ENCODE measurements at regions not wholly inside any gene's neighbourhood (a gene's known extent, or its start where the extent isn't known, plus 50 kb on each side); places are given as distances from the start of the nearest gene placed in this dataset.

- intact Hi-C loops (cut with DNase I): no loop called here
- DNase-seq: no peak
Observed at GRCh38 chr16:74045513-74045912, 251.1 kb upstream of the PSMD7 start.

GRCh38 chr16:74035816-74036215 lies 260.8 kb upstream of the PSMD7 start:
- no peak for DNase-seq
- intact Hi-C loops (cut with DNase I): no loop called here

GRCh38 chr16:74034862-74035261 lies 261.8 kb upstream of the PSMD7 start:
- intact Hi-C loops (cut with DNase I): no loop called here
- DNase-seq: no peak

GRCh38 chr16:74034200-74034599 lies 262.4 kb upstream of the PSMD7 start:
- DNase-seq: no peak
- intact Hi-C loops (cut with DNase I): no loop called here

GRCh38 chr16:74033441-74033995 lies 263.1 kb upstream of the PSMD7 start:
- intact Hi-C loops (cut with DNase I): no loop called here

GRCh38 chr16:74031551-74031950 lies 265.1 kb upstream of the PSMD7 start:
- no peak for DNase-seq
- intact Hi-C loops (cut with DNase I): no loop called here

More at GRCh38 chr16:74033441-74033995, 263.1 kb upstream of the PSMD7 start:
- DNase-seq: no peak

GRCh38 chr16:74030000-74030706 lies 266.5 kb upstream of the PSMD7 start:
- DNase-seq: no peak
- intact Hi-C loops (cut with DNase I): no loop called here

- intact Hi-C loops (cut with DNase I): no loop called here
- DNase-seq: no peak
Observed at GRCh38 chr16:74029115-74029792, 267.4 kb upstream of the PSMD7 start.

- intact Hi-C loops (cut with DNase I): no loop called here
Observed at GRCh38 chr16:74026373-74027281, 270.0 kb upstream of the PSMD7 start.

GRCh38 chr16:74024953-74025352 lies 271.7 kb upstream of the PSMD7 start:
- intact Hi-C loops (cut with DNase I): no loop called here
- no peak for DNase-seq

More at GRCh38 chr16:74026373-74027281, 270.0 kb upstream of the PSMD7 start:
- DNase-seq: no peak

- no peak for DNase-seq
- intact Hi-C loops (cut with DNase I): no loop called here
Observed at GRCh38 chr16:74020095-74020670, 276.4 kb upstream of the PSMD7 start.

GRCh38 chr16:74019612-74020011 lies 277.0 kb upstream of the PSMD7 start:
- intact Hi-C loops (cut with DNase I): no loop called here

GRCh38 chr16:74015953-74016352 lies 280.7 kb upstream of the PSMD7 start:
- DNase-seq: no peak
- intact Hi-C loops (cut with DNase I): no loop called here

More at GRCh38 chr16:74019612-74020011, 277.0 kb upstream of the PSMD7 start:
- DNase-seq: no peak

- intact Hi-C loops (cut with DNase I): no loop called here
- no peak for DNase-seq
Observed at GRCh38 chr16:73998707-73999106, 297.9 kb upstream of the PSMD7 start.

- intact Hi-C loops (cut with DNase I): no loop called here
- no peak for DNase-seq
Observed at GRCh38 chr16:73997971-73998370, 298.6 kb upstream of the PSMD7 start.

GRCh38 chr16:73997340-73997711 lies 299.3 kb upstream of the PSMD7 start:
- DNase-seq: no peak
- intact Hi-C loops (cut with DNase I): no loop called here

GRCh38 chr16:73996624-73997339 lies 299.8 kb upstream of the PSMD7 start:
- intact Hi-C loops (cut with DNase I): no loop called here
- DNase-seq: no peak

- DNase-seq: no peak
- intact Hi-C loops (cut with DNase I): no loop called here
Observed at GRCh38 chr16:73993878-73994277, 302.7 kb upstream of the PSMD7 start.

GRCh38 chr16:73978407-73978784 lies 318.2 kb upstream of the PSMD7 start:
- intact Hi-C loops (cut with DNase I): no loop called here
- no peak for DNase-seq

GRCh38 chr16:73976644-73977043 lies 320.0 kb upstream of the PSMD7 start:
- no peak for DNase-seq
- intact Hi-C loops (cut with DNase I): no loop called here
